Neural progenitor cell (in vitro differentiated cells): ENCODE measurements at regions not wholly inside any gene's neighbourhood (a gene's known extent, or its start where the extent isn't known, plus 50 kb on each side); places are given as distances from the start of the nearest gene placed in this dataset.

Source experiments
- EZH2 ChIP-seq: fragments of 200-600 bp; sonication (generic); IDR thresholded peaks from 2 replicates; pipeline ENCODE4 v1.6.1; 2017; ENCODE audit warnings: antibody characterized with exemption, mild to moderate bottlenecking, moderate library complexity
- EZH2phosphoT487 ChIP-seq: fragments of 200-600 bp; sonication (generic); IDR thresholded peaks from 2 replicates; pipeline ENCODE4 v1.6.1; 2017; ENCODE audit warnings: antibody characterized with exemption
- TF ChIP-seq, protein P1 (sequence below): fragments of 200-600 bp; sonication (generic); IDR thresholded peaks from 2 replicates; pipeline ENCODE4 v1.5.1; 2017; ENCODE audit warnings: antibody characterized with exemption, mild to moderate bottlenecking

DNA sequence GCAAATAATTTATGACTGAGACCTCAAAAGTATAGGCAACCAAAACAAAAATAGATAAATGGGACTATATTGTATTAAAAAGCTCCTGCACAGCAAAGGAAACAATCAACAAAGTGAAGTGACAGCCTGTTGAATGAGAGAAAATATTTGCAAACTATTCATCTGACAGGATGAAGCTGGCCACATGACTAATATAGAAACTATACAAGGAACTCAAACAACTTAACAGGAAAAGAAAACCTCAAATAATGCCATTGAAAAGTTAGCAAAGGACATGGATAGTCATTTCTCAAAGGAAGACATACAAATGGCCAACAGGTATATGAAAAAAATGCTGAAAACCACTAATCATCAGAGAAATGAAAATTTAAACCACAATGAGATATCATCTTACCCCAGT is 245.1 kb downstream of the STK31 start:
- TF ChIP-seq, protein P1, sequence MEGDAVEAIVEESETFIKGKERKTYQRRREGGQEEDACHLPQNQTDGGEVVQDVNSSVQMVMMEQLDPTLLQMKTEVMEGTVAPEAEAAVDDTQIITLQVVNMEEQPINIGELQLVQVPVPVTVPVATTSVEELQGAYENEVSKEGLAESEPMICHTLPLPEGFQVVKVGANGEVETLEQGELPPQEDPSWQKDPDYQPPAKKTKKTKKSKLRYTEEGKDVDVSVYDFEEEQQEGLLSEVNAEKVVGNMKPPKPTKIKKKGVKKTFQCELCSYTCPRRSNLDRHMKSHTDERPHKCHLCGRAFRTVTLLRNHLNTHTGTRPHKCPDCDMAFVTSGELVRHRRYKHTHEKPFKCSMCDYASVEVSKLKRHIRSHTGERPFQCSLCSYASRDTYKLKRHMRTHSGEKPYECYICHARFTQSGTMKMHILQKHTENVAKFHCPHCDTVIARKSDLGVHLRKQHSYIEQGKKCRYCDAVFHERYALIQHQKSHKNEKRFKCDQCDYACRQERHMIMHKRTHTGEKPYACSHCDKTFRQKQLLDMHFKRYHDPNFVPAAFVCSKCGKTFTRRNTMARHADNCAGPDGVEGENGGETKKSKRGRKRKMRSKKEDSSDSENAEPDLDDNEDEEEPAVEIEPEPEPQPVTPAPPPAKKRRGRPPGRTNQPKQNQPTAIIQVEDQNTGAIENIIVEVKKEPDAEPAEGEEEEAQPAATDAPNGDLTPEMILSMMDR, result no peak
- no peak for TF ChIP-seq EZH2
- no peak for TF ChIP-seq EZH2phosphoT487
